NK-92 (cell line): ENCODE measurements at regions not wholly inside any gene's neighbourhood (a gene's known extent, or its start where the extent isn't known, plus 50 kb on each side); places are given as distances from the start of the nearest gene placed in this dataset.

ENCODE experiments used
- DNase-seq: peaks from one replicate; lab custom pipeline; 2025; ENCODE audit not compliant: unreplicated experiment; lab: John Stamatoyannopoulos, UW

- no peak for DNase-seq
These were observed 386.6 kb upstream of the THBS1 start for GRCh38 chr15:39194106-39194830.

- DNase-seq: no peak
These were observed 384.9 kb upstream of the THBS1 start for GRCh38 chr15:39195961-39196486.

- no peak for DNase-seq
These were observed 382.6 kb upstream of the THBS1 start for GRCh38 chr15:39198044-39199000.

- DNase-seq: no peak
These were observed 381.8 kb upstream of the THBS1 start for GRCh38 chr15:39199076-39199475.

- no peak for DNase-seq
These were observed 380.3 kb upstream of the THBS1 start for GRCh38 chr15:39200586-39200985.

GRCh38 chr15:39202641-39203040 lies 378.2 kb upstream of the THBS1 start:
- no peak for DNase-seq

GRCh38 chr15:39204031-39204430 lies 376.8 kb upstream of the THBS1 start:
- no peak for DNase-seq

GRCh38 chr15:39205081-39205480 lies 375.8 kb upstream of the THBS1 start:
- no peak for DNase-seq

GRCh38 chr15:39205506-39206371 lies 375.1 kb upstream of the THBS1 start:
- DNase-seq: no peak

- DNase-seq: no peak
These were observed 373.3 kb upstream of the THBS1 start for GRCh38 chr15:39207532-39208115.

GRCh38 chr15:39208187-39208586 lies 372.7 kb upstream of the THBS1 start:
- DNase-seq: no peak

- no peak for DNase-seq
These were observed 371.2 kb upstream of the THBS1 start for GRCh38 chr15:39209548-39210211.

- no peak for DNase-seq
These were observed 369.5 kb upstream of the THBS1 start for GRCh38 chr15:39211108-39211979.

- no peak for DNase-seq
These were observed 367.5 kb upstream of the THBS1 start for GRCh38 chr15:39213385-39213840.

GRCh38 chr15:39215015-39215414 lies 365.9 kb upstream of the THBS1 start:
- DNase-seq: no peak

GRCh38 chr15:39216816-39217215 lies 364.1 kb upstream of the THBS1 start:
- no peak for DNase-seq

GRCh38 chr15:39219608-39220007 lies 361.3 kb upstream of the THBS1 start:
- no peak for DNase-seq

- DNase-seq: no peak
These were observed 354.5 kb upstream of the THBS1 start for GRCh38 chr15:39226169-39226937.
